OCI-LY7 (cell line): ENCODE measurements at regions not wholly inside any gene's neighbourhood (a gene's known extent, or its start where the extent isn't known, plus 50 kb on each side); places are given as distances from the start of the nearest gene placed in this dataset.

Experiments
- EZH2phosphoT487 ChIP-seq: fragments of 200-600 bp; sonication (generic); IDR thresholded peaks from 2 replicates; pipeline ENCODE4 v1.6.1; 2018; ENCODE audit warnings: low read depth, borderline replicate concordance, mild to moderate bottlenecking, mixed run types, antibody characterized with exemption, low read length, moderate library complexity, mixed read lengths
- TF ChIP-seq, protein P1 (sequence below): fragments of 200-600 bp; sonication (generic); conservative IDR thresholded peaks from 2 replicates; pipeline ENCODE4 v1.5.1; 2014; ENCODE audit warnings: mild to moderate bottlenecking, antibody characterized with exemption, low read length, moderate library complexity, mixed read lengths

DNA sequence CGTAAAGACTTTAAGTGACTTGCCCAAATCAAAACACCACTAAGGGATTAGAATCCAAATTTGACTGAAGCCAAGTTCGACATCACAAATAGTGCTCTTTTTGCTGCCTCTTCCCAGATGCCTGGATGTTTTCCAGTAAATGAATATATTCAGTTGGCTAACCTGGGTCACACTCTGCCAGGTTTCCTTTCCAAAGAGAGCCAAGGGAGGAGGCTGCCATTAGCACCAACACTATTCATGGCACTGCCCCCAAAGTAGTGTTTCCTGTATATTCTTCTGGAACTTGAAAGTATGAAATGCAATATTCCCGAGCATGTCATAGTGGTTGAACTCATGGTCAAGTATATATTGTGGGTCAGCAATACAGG is 219.3 kb upstream of the UBASH3B start:
- TF ChIP-seq, protein P1, sequence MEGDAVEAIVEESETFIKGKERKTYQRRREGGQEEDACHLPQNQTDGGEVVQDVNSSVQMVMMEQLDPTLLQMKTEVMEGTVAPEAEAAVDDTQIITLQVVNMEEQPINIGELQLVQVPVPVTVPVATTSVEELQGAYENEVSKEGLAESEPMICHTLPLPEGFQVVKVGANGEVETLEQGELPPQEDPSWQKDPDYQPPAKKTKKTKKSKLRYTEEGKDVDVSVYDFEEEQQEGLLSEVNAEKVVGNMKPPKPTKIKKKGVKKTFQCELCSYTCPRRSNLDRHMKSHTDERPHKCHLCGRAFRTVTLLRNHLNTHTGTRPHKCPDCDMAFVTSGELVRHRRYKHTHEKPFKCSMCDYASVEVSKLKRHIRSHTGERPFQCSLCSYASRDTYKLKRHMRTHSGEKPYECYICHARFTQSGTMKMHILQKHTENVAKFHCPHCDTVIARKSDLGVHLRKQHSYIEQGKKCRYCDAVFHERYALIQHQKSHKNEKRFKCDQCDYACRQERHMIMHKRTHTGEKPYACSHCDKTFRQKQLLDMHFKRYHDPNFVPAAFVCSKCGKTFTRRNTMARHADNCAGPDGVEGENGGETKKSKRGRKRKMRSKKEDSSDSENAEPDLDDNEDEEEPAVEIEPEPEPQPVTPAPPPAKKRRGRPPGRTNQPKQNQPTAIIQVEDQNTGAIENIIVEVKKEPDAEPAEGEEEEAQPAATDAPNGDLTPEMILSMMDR = no peak
- TF ChIP-seq EZH2phosphoT487 = no peak
